ENCODE measurements at regions not wholly inside any gene's neighbourhood (a gene's known extent, or its start where the extent isn't known, plus 50 kb on each side); places are given as distances from the start of the nearest gene placed in this dataset.

DNA sequence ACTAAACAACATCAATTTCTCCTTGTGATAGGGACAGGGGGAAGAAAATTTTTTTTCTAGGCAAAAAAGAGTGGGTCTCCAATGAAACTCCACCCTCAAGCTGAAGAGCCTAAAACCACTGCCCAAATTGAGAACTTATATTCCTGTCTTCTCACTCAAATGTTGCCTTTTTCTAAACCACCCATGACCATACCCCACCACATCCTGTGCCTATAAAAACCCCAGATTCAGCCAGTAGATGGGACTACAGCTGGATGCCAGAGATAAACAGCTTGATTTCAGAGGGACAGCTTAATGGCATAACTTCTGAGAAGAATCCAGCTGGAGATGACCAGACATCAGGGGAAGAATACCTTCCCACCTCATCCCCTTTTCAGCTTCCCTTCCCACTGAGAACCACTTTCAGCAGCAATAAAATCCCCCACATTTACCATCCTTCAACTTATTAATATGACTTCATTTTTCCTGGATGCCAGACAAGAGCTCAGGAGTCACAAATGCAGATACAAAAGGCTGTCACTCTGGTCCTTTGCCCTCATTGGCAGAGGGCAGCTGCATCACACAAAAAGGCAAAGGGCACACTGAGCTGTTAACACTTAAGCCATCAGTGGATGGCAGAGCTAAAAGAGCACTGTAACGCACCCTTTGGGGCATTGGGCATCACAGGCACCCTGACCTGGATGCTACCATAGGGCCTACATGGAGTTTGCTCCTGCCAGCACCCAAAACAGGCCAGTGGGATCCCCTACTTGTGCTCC lies 972.5 kb upstream of the CTNND2 start:
- TF ChIP-seq, protein P1, sequence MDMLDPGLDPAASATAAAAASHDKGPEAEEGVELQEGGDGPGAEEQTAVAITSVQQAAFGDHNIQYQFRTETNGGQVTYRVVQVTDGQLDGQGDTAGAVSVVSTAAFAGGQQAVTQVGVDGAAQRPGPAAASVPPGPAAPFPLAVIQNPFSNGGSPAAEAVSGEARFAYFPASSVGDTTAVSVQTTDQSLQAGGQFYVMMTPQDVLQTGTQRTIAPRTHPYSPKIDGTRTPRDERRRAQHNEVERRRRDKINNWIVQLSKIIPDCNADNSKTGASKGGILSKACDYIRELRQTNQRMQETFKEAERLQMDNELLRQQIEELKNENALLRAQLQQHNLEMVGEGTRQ (CRISPR knock-in tag; IDR thresholded peaks at IDR 0.05) = no peak
- TF ChIP-seq, protein P2, sequence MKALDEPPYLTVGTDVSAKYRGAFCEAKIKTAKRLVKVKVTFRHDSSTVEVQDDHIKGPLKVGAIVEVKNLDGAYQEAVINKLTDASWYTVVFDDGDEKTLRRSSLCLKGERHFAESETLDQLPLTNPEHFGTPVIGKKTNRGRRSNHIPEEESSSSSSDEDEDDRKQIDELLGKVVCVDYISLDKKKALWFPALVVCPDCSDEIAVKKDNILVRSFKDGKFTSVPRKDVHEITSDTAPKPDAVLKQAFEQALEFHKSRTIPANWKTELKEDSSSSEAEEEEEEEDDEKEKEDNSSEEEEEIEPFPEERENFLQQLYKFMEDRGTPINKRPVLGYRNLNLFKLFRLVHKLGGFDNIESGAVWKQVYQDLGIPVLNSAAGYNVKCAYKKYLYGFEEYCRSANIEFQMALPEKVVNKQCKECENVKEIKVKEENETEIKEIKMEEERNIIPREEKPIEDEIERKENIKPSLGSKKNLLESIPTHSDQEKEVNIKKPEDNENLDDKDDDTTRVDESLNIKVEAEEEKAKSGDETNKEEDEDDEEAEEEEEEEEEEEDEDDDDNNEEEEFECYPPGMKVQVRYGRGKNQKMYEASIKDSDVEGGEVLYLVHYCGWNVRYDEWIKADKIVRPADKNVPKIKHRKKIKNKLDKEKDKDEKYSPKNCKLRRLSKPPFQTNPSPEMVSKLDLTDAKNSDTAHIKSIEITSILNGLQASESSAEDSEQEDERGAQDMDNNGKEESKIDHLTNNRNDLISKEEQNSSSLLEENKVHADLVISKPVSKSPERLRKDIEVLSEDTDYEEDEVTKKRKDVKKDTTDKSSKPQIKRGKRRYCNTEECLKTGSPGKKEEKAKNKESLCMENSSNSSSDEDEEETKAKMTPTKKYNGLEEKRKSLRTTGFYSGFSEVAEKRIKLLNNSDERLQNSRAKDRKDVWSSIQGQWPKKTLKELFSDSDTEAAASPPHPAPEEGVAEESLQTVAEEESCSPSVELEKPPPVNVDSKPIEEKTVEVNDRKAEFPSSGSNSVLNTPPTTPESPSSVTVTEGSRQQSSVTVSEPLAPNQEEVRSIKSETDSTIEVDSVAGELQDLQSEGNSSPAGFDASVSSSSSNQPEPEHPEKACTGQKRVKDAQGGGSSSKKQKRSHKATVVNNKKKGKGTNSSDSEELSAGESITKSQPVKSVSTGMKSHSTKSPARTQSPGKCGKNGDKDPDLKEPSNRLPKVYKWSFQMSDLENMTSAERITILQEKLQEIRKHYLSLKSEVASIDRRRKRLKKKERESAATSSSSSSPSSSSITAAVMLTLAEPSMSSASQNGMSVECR (CRISPR knock-in tag; IDR thresholded peaks at IDR 0.05; ENCODE audit: borderline replicate concordance) = no peak
- TF ChIP-seq, protein P3, sequence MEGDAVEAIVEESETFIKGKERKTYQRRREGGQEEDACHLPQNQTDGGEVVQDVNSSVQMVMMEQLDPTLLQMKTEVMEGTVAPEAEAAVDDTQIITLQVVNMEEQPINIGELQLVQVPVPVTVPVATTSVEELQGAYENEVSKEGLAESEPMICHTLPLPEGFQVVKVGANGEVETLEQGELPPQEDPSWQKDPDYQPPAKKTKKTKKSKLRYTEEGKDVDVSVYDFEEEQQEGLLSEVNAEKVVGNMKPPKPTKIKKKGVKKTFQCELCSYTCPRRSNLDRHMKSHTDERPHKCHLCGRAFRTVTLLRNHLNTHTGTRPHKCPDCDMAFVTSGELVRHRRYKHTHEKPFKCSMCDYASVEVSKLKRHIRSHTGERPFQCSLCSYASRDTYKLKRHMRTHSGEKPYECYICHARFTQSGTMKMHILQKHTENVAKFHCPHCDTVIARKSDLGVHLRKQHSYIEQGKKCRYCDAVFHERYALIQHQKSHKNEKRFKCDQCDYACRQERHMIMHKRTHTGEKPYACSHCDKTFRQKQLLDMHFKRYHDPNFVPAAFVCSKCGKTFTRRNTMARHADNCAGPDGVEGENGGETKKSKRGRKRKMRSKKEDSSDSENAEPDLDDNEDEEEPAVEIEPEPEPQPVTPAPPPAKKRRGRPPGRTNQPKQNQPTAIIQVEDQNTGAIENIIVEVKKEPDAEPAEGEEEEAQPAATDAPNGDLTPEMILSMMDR (IDR thresholded peaks at IDR 0.05) = no peak
- TF ChIP-seq FOXJ3 (CRISPR knock-in tag; IDR thresholded peaks at IDR 0.05; ENCODE audit: borderline replicate concordance) = no peak
- TF ChIP-seq, protein P4, sequence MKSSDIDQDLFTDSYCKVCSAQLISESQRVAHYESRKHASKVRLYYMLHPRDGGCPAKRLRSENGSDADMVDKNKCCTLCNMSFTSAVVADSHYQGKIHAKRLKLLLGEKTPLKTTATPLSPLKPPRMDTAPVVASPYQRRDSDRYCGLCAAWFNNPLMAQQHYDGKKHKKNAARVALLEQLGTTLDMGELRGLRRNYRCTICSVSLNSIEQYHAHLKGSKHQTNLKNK (CRISPR knock-in tag; IDR thresholded peaks at IDR 0.05) = no peak
- TF ChIP-seq, protein P5, sequence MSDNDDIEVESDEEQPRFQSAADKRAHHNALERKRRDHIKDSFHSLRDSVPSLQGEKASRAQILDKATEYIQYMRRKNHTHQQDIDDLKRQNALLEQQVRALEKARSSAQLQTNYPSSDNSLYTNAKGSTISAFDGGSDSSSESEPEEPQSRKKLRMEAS (CRISPR knock-in tag; IDR thresholded peaks at IDR 0.05) = no peak
- TF ChIP-seq, protein P6, sequence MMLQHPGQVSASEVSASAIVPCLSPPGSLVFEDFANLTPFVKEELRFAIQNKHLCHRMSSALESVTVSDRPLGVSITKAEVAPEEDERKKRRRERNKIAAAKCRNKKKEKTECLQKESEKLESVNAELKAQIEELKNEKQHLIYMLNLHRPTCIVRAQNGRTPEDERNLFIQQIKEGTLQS (CRISPR knock-in tag; conservative IDR thresholded peaks at IDR 0.05) = no peak

Data from WTC11 (cell line).